DND-41 (cell line): ENCODE measurements at regions not wholly inside any gene's neighbourhood (a gene's known extent, or its start where the extent isn't known, plus 50 kb on each side); places are given as distances from the start of the nearest gene placed in this dataset.

Source experiments
- EZH2 ChIP-seq: IDR thresholded peaks from 3 replicates; pipeline ENCODE4 v1.6.1; 2012; ENCODE audit warnings: borderline replicate concordance, low read depth, mild to moderate bottlenecking, moderate library complexity, low read length, inconsistent platforms; ENCODE audit not compliant: severe bottlenecking
- TF ChIP-seq, protein P1 (sequence below): IDR thresholded peaks from 2 replicates; pipeline ENCODE4 v1.5.1; 2012; ENCODE audit warnings: borderline replicate concordance, low read length, moderate library complexity, mild to moderate bottlenecking; ENCODE audit not compliant: poor library complexity, severe bottlenecking; ENCODE audit errors: extremely low read depth

- TF ChIP-seq, protein P1, sequence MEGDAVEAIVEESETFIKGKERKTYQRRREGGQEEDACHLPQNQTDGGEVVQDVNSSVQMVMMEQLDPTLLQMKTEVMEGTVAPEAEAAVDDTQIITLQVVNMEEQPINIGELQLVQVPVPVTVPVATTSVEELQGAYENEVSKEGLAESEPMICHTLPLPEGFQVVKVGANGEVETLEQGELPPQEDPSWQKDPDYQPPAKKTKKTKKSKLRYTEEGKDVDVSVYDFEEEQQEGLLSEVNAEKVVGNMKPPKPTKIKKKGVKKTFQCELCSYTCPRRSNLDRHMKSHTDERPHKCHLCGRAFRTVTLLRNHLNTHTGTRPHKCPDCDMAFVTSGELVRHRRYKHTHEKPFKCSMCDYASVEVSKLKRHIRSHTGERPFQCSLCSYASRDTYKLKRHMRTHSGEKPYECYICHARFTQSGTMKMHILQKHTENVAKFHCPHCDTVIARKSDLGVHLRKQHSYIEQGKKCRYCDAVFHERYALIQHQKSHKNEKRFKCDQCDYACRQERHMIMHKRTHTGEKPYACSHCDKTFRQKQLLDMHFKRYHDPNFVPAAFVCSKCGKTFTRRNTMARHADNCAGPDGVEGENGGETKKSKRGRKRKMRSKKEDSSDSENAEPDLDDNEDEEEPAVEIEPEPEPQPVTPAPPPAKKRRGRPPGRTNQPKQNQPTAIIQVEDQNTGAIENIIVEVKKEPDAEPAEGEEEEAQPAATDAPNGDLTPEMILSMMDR = no peak
- TF ChIP-seq EZH2 = no peak
These were observed 51.1 kb upstream of the TEX264 start for GRCh38 chr3:51619983-51620382.
